ENCODE measurements at regions not wholly inside any gene's neighbourhood (a gene's known extent, or its start where the extent isn't known, plus 50 kb on each side); places are given as distances from the start of the nearest gene placed in this dataset.

DNA sequence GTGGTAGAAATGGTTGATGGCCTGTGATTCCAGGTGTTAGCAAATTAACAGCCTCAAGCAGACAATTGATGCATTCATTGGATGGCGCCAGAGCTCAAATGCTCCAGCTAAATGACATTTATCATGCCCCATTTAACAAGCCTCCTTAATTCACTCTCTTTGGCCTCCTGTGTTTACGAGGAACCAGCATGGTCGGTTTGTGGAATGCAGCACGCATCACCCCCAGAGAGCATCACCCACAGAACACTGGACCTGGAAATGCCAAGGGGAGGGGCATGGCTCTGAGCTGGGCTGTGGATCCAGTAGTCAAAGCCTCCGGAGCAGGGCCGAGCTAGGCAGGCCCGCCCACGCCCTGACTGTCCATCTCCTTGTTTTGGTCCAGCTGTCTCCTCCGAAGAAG is 434.0 kb downstream of the GADD45G start:
- TF ChIP-seq POLR2A (IDR thresholded peaks at IDR 0.05; ENCODE audit: low read length) = no peak
- no peak for TF ChIP-seq GATA1 (IDR thresholded peaks at IDR 0.05; ENCODE audit: low read depth, low read length)
